PC-3 (cell line): ENCODE measurements at regions not wholly inside any gene's neighbourhood (a gene's known extent, or its start where the extent isn't known, plus 50 kb on each side); places are given as distances from the start of the nearest gene placed in this dataset.
"Not testable (repeated sequence)": the region's sequence is repeated elsewhere in the genome, so short reads cannot be mapped to it uniquely, and the experiment has no call there.

Experiments used
- ATAC-seq: fragments of 200-7000 bp; cut with Tn5 transposase; 2 replicates; pipeline ENCODE4 v1.9.1; 2020; ENCODE audit warnings: mild to moderate bottlenecking, moderate library complexity
- BruUV-seq: library from RNA; stranded (reverse); fragments of 400-500 nt; replicated peaks from 2 replicates; lab custom pipeline; 2021; lab: Mats Ljungman, UMichigan
- CTCF ChIA-PET: fragments of 300-600 bp; sonication (Branson Sonifier 250); formaldehyde crosslinking; loops from one replicate; lab custom pipeline; 2022; ENCODE audit warnings: antibody characterized with exemption; lab: Charles Lee
- POLR2A ChIA-PET: fragments of 300-600 bp; sonication (Branson Sonifier 250); formaldehyde crosslinking; loops from one replicate; lab custom pipeline; 2022; ENCODE audit warnings: antibody characterized with exemption; ENCODE audit not compliant: unreplicated experiment; lab: Charles Lee
- DNase-seq: peaks from one replicate; pipeline ENCODE4 v3.0.0-alpha.2; 2015
- H2AFZ ChIP-seq: fragments of 300-600 bp; sonication (generic); 2 replicates; pipeline ENCODE4 v1.6.0; 2016; ENCODE audit warnings: antibody characterized with exemption, low read length
- H3F3A ChIP-seq: fragments of 300-600 bp; sonication (generic); one replicate; pipeline ENCODE4 v1.6.0; 2017; ENCODE audit warnings: antibody characterized with exemption, low read length, control low read depth, mild to moderate bottlenecking; ENCODE audit not compliant: unreplicated experiment
- H3K27ac ChIP-seq: fragments of 300-600 bp; sonication (generic); 2 replicates; pipeline ENCODE4 v1.5.1; 2016; ENCODE audit warnings: mild to moderate bottlenecking, low read length
- H3K27me3 ChIP-seq: fragments of 300-600 bp; sonication (generic); 2 replicates; pipeline ENCODE4 v1.6.1; 2016; ENCODE audit warnings: low read length, mixed read lengths
- H3K36me3 ChIP-seq: fragments of 300-600 bp; sonication (generic); 2 replicates; pipeline ENCODE4 v1.6.1; 2016; ENCODE audit warnings: low read depth, mixed run types, low read length, mixed read lengths
- H3K4me1 ChIP-seq: fragments of 300-600 bp; sonication (generic); 2 replicates; pipeline ENCODE4 v1.5.1; 2016; ENCODE audit warnings: low read length; ENCODE audit not compliant: insufficient read depth
- H3K4me2 ChIP-seq: fragments of 300-600 bp; sonication (generic); 2 replicates; pipeline ENCODE4 v1.6.0; 2016; ENCODE audit warnings: low read length
- H3K4me3 ChIP-seq: fragments of 300-600 bp; sonication (generic); 2 replicates; pipeline ENCODE4 v1.5.1; 2016; ENCODE audit warnings: mild to moderate bottlenecking, low read length, mixed read lengths
- H3K79me2 ChIP-seq: fragments of 300-600 bp; sonication (generic); 2 replicates; pipeline ENCODE4 v1.6.1; 2017; ENCODE audit warnings: low read length, mixed read lengths
- H3K9ac ChIP-seq: fragments of 300-600 bp; sonication (generic); 2 replicates; pipeline ENCODE4 v1.6.0; 2016; ENCODE audit warnings: mild to moderate bottlenecking, low read length
- H3K9me2 ChIP-seq: fragments of 300-600 bp; sonication (generic); replicated peaks from 2 replicates; pipeline ENCODE4 v1.6.1; 2016; ENCODE audit warnings: mixed run types, low read length, mixed read lengths
- H3K9me3 ChIP-seq: fragments of 300-600 bp; sonication (generic); 2 replicates; pipeline ENCODE4 v1.6.1; 2016; ENCODE audit warnings: low read length, mixed read lengths
- H4K20me1 ChIP-seq: fragments of 300-600 bp; sonication (generic); 2 replicates; pipeline ENCODE4 v1.6.1; 2016; ENCODE audit warnings: low read length, mixed read lengths
- CTCF ChIP-seq: fragments of 300-600 bp; sonication (generic); conservative IDR thresholded peaks from 2 replicates; pipeline ENCODE4 v1.5.1; 2017; ENCODE audit warnings: antibody characterized with exemption, low read depth, mild to moderate bottlenecking, low read length
- EZH2 ChIP-seq: fragments of 300-600 bp; sonication (generic); IDR thresholded peaks from one replicate; pipeline ENCODE4 v1.6.1; 2017; ENCODE audit warnings: antibody characterized with exemption, mild to moderate bottlenecking, low read length; ENCODE audit not compliant: unreplicated experiment
- EZH2phosphoT487 ChIP-seq: fragments of 300-600 bp; sonication (generic); IDR thresholded peaks from 2 replicates; pipeline ENCODE4 v1.6.1; 2018; ENCODE audit warnings: mild to moderate bottlenecking, antibody characterized with exemption, low read length, borderline replicate concordance
- intact Hi-C: fragments of 100-400 bp; cut with micrococcal nuclease; formaldehyde crosslinking; loops from 2 replicates; pipeline ENCODE4 v1.9.0; 2023

- intact Hi-C loops, result no loop called here
- H3K9me2 ChIP-seq, result no peaks in the 10 kb centered on the region
- no TSS peak for BruUV-seq
- no peaks in the 10 kb centered on the region for H4K20me1 ChIP-seq
- ATAC-seq (no peak), DNase-seq (no peak)
- H3K36me3 ChIP-seq, result no peaks in the 10 kb centered on the region
- H3K27me3 ChIP-seq, result peaks cover 10% of the 10 kb centered on the region
- H3K4me3 ChIP-seq, result no peak overlapping the region
- 0 out of 2 replicates have a peak, but pooled peaks cover 6% of the 10 kb centered on the region for H3K79me2 ChIP-seq
- H3K9ac ChIP-seq, result no peak overlapping the region
- no peak for TF ChIP-seq EZH2phosphoT487
- TF ChIP-seq EZH2, result no peak
- no peak for TF ChIP-seq CTCF
- POLR2A ChIA-PET, result no interaction called here
- H3K4me1 ChIP-seq, result no peaks in the 10 kb centered on the region
- H3K27ac ChIP-seq, result no peak overlapping the region
- CTCF ChIA-PET, result no interaction called here
- no peaks in the 10 kb centered on the region for H3K9me3 ChIP-seq
- no peak overlapping the region for H2AFZ ChIP-seq
- no peak overlapping the region for H3K4me2 ChIP-seq
- H3F3A ChIP-seq, result no peaks in the 10 kb centered on the region
Observed at GRCh38 chr4:118587946-118588345, 97.2 kb upstream of the METTL14 start.

- no peak overlapping the region for H2AFZ ChIP-seq
- no peak overlapping the region for H3K4me2 ChIP-seq
- no peaks in the 10 kb centered on the region for H3K4me1 ChIP-seq
- intact Hi-C loops, result loop anchor here (10.0 kb wide), 1 partner anchor 305 kb away; no protein-coding TSS in a partner anchor
- H3K36me3 ChIP-seq, result no peaks in the 10 kb centered on the region
- DNase-seq (no peak), ATAC-seq (no peak)
- TF ChIP-seq EZH2phosphoT487 (no peak), CTCF (no peak), EZH2 (no peak)
- ChIA-PET CTCF (no interaction called here), POLR2A (no interaction called here)
- H3K9me2 ChIP-seq, result no peaks in the 10 kb centered on the region
- H3K27me3 ChIP-seq, result peaks cover 4% of the 10 kb centered on the region
- H3K9ac ChIP-seq, result no peak overlapping the region
- no peaks in the 10 kb centered on the region for H3K9me3 ChIP-seq
- no peak overlapping the region for H3K27ac ChIP-seq
- no TSS peak for BruUV-seq
- no peaks in the 10 kb centered on the region for H3F3A ChIP-seq
- H3K79me2 ChIP-seq, result 0 out of 2 replicates have a peak, but pooled peaks cover 6% of the 10 kb centered on the region
- no peak overlapping the region for H3K4me3 ChIP-seq
- H4K20me1 ChIP-seq, result no peaks in the 10 kb centered on the region
Observed at GRCh38 chr4:118589471-118590055, 95.6 kb upstream of the METTL14 start.

- peak; percentile 77 for ATAC-seq
- H3K27me3 ChIP-seq, H3K36me3 ChIP-seq, H3K9me2 ChIP-seq, H3K79me2 ChIP-seq, POLR2A ChIA-PET, H4K20me1 ChIP-seq, BruUV-seq, H3K4me1 ChIP-seq, H3F3A ChIP-seq, CTCF ChIA-PET, H3K27ac ChIP-seq, H3K9me3 ChIP-seq: not testable (repeated sequence)
- Histone ChIP-seq H3K4me2 (peak overlapping the region; percentile 81), H3K9ac (peak overlapping the region; percentile 81), H3K4me3 (peak overlapping the region; percentile 66), H2AFZ (peak overlapping the region; percentile 98)
- DNase-seq, result peak; percentile 91
- intact Hi-C loops, result loop anchor here (10.0 kb wide), 1 partner anchor 307 kb away; no protein-coding TSS in a partner anchor
Observed at GRCh38 chr4:118591339-118592046, 93.7 kb upstream of the METTL14 start.

GRCh38 chr4:118592289-118592688 is 92.9 kb upstream of the METTL14 start:
- peak overlapping the region; percentile 81; the same call in 1 of the 2 replicates for H3K9ac ChIP-seq
- H3K4me1 ChIP-seq, CTCF ChIA-PET, POLR2A ChIA-PET, ATAC-seq, H3K36me3 ChIP-seq, BruUV-seq, H3F3A ChIP-seq, H3K79me2 ChIP-seq, H2AFZ ChIP-seq, H4K20me1 ChIP-seq, H3K27me3 ChIP-seq, H3K9me3 ChIP-seq, H3K27ac ChIP-seq, H3K9me2 ChIP-seq, DNase-seq: not testable (repeated sequence)
- intact Hi-C loops, result loop anchor here (10.0 kb wide), 1 partner anchor 307 kb away; no protein-coding TSS in a partner anchor
- H3K4me2 ChIP-seq, result peak overlapping the region; percentile 81
- peak overlapping the region; percentile 66 for H3K4me3 ChIP-seq

GRCh38 chr4:118595883-118596282 is 89.3 kb upstream of the METTL14 start:
- H3K9me2 ChIP-seq, H3F3A ChIP-seq, ATAC-seq, CTCF ChIA-PET, H2AFZ ChIP-seq, H3K79me2 ChIP-seq, H3K27me3 ChIP-seq, H4K20me1 ChIP-seq, H3K9me3 ChIP-seq, H3K4me2 ChIP-seq, POLR2A ChIA-PET, H3K27ac ChIP-seq, H3K9ac ChIP-seq, H3K4me1 ChIP-seq, DNase-seq, H3K36me3 ChIP-seq, H3K4me3 ChIP-seq, BruUV-seq: not testable (repeated sequence)
- intact Hi-C loops, result loop anchor here (10.0 kb wide), 1 partner anchor 311 kb away; no protein-coding TSS in a partner anchor
